Lung (tissue), 11 donors: ENCODE measurements at regions not wholly inside any gene's neighbourhood (a gene's known extent, or its start where the extent isn't known, plus 50 kb on each side); places are given as distances from the start of the nearest gene placed in this dataset.

Experiments used
- ATAC-seq: fragments of 200-7000 bp; cut with Tn5 transposase; one replicate; pipeline ENCODE4 v1.9.1; 2020; ENCODE audit warnings: moderate number of reproducible peaks; ENCODE audit not compliant: insufficient read depth, low FRiP score
- DNase-seq, 3 donors: peaks; one replicate each; pipeline ENCODE4 v3.0.0-alpha.2; 2013 to 2017
- H3K27ac ChIP-seq, 2 donors: one replicate each; pipeline ENCODE4 v1.5.1; 2013; ENCODE audit warnings: mild to moderate bottlenecking in 2 of 2, moderate library complexity in 2 of 2, control low read depth in 1 of 2, inconsistent platforms in 1 of 2, low read depth in 1 of 2, low read length in 1 of 2
- H3K27me3 ChIP-seq, 3 donors: one replicate each; pipeline ENCODE4 v1.5.1; 2013; ENCODE audit warnings: low read length in 2 of 3; ENCODE audit not compliant: control insufficient read depth in 3 of 3, insufficient read depth in 3 of 3
- H3K36me3 ChIP-seq, 4 donors: one replicate each; pipeline ENCODE4 v1.5.1; 2013; ENCODE audit warnings: low read length in 4 of 4, mild to moderate bottlenecking in 1 of 4, moderate library complexity in 1 of 4; ENCODE audit not compliant: control insufficient read depth in 4 of 4, insufficient read depth in 4 of 4
- H3K4me1 ChIP-seq, 5 donors: one replicate each; pipeline ENCODE4 v1.5.1; 2013; ENCODE audit warnings: low read length in 5 of 5, mild to moderate bottlenecking in 2 of 5, moderate library complexity in 1 of 5; ENCODE audit not compliant: control insufficient read depth in 5 of 5, insufficient read depth in 5 of 5
- H3K4me3 ChIP-seq: one replicate; pipeline ENCODE4 v1.5.1; 2013; ENCODE audit warnings: mild to moderate bottlenecking, control low read depth, moderate library complexity
- H3K9ac ChIP-seq, 2 donors: one replicate each; pipeline ENCODE4 v1.5.1; 2013; ENCODE audit warnings: low read length in 2 of 2, control low read depth in 1 of 2; ENCODE audit not compliant: insufficient read depth in 1 of 2
- H3K9me3 ChIP-seq, 4 donors: one replicate each; pipeline ENCODE4 v1.5.1; 2013; ENCODE audit warnings: low read length in 3 of 4, mild to moderate bottlenecking in 1 of 4, moderate library complexity in 1 of 4; ENCODE audit not compliant: control insufficient read depth in 4 of 4, insufficient read depth in 3 of 4
- CTCF ChIP-seq: IDR thresholded peaks from 2 replicates; pipeline ENCODE4 v1.5.1; 2012; ENCODE audit warnings: mild to moderate bottlenecking; ENCODE audit errors: control extremely low read depth, extremely low read depth
- WGBS, 2 donors: extraction: QIAGEN DNeasy Blood & Tissue Kit; methylation state at CpG; one replicate each; pipeline ENCODE4 v1.1.7; 2013; 5-methylcytosine and 5-hydroxymethylcytosine counted together
- donor health status: control.
- donor health status: control.
- donor health status: Bipolar disorder and iron deficiency.
- donor health status: healthy.
- donor health status: DM: yes; HTN: yes; CAD: no.

GRCh38 chr22:47484960-47485569 lies 722.6 kb downstream of the TBC1D22A start:
- ATAC-seq (peak; percentile 13), DNase-seq (peak; percentile 51 to 83 (median 74))
- no peaks in the 10 kb centered on the region for H3K4me1 ChIP-seq
- WGBS, 2 donors, result 44 to 68% methylated on average over 4 of the region's 4 CpGs
- H3K9me3 ChIP-seq, result no peaks in the 10 kb centered on the region
- H3K27ac ChIP-seq, result peak overlapping the region in 1 of 2 donors; percentile 15
- no peak for TF ChIP-seq CTCF
- no peak overlapping the region for H3K9ac ChIP-seq
- no peaks in the 10 kb centered on the region for H3K27me3 ChIP-seq
- no peaks in the 10 kb centered on the region for H3K36me3 ChIP-seq
- no peak overlapping the region for H3K4me3 ChIP-seq

- no peak for TF ChIP-seq CTCF
These were observed 713.8 kb downstream of the TBC1D22A start for GRCh38 chr22:47476231-47476630.

GRCh38 chr22:47474895-47475294 lies 712.4 kb downstream of the TBC1D22A start:
- peak in 1 of 3 donors; percentile 32 for DNase-seq
- H3K4me3 ChIP-seq, result no peak overlapping the region
- no peak overlapping the region for H3K27ac ChIP-seq
- no peak overlapping the region for H3K9ac ChIP-seq
- ATAC-seq, result no peak
- peaks cover 0 to 2% (median 0%) of the 10 kb centered on the region in 4 donors for H3K9me3 ChIP-seq
- no peak for TF ChIP-seq CTCF
- H3K27me3 ChIP-seq, result peaks cover 0 to 4% (median 0%) of the 10 kb centered on the region in 3 donors
- 38 to 65% methylated on average over 3 of the region's 3 CpGs for WGBS, 2 donors
- no peaks in the 10 kb centered on the region for H3K36me3 ChIP-seq
- peaks cover 0 to 2% (median 0%) of the 10 kb centered on the region in 5 donors for H3K4me1 ChIP-seq

More at GRCh38 chr22:47476231-47476630, 713.8 kb downstream of the TBC1D22A start:
- Histone ChIP-seq H3K4me3 (no peak overlapping the region), H3K27ac (no peak overlapping the region), H3K9ac (no peak overlapping the region), H3K27me3 (peaks cover 0 to 4% (median 0%) of the 10 kb centered on the region in 3 donors), H3K4me1 (peaks cover 0 to 2% (median 0%) of the 10 kb centered on the region in 5 donors), H3K36me3 (no peaks in the 10 kb centered on the region), H3K9me3 (no peaks in the 10 kb centered on the region)
- 89% methylated on average over 3 of the region's 3 CpGs for WGBS, 2 donors
- ATAC-seq, result no peak
- no peak for DNase-seq

- Histone ChIP-seq H3K9ac (no peak overlapping the region), H3K36me3 (no peaks in the 10 kb centered on the region), H3K4me3 (no peak overlapping the region), H3K4me1 (peaks cover 0 to 2% (median 0%) of the 10 kb centered on the region in 5 donors), H3K27ac (no peak overlapping the region), H3K9me3 (peaks cover 0 to 2% (median 0%) of the 10 kb centered on the region in 4 donors), H3K27me3 (peaks cover 0 to 4% (median 0%) of the 10 kb centered on the region in 3 donors)
- 17 to 31% methylated on average over 6 of the region's 6 CpGs for WGBS, 2 donors
- peak in 1 of 3 donors; percentile 31 for DNase-seq
- TF ChIP-seq CTCF, result no peak
- ATAC-seq, result no peak
These were observed 712.0 kb downstream of the TBC1D22A start for GRCh38 chr22:47474464-47474863.
